ENCODE measurements at regions not wholly inside any gene's neighbourhood (a gene's known extent, or its start where the extent isn't known, plus 50 kb on each side); places are given as distances from the start of the nearest gene placed in this dataset.

DNA sequence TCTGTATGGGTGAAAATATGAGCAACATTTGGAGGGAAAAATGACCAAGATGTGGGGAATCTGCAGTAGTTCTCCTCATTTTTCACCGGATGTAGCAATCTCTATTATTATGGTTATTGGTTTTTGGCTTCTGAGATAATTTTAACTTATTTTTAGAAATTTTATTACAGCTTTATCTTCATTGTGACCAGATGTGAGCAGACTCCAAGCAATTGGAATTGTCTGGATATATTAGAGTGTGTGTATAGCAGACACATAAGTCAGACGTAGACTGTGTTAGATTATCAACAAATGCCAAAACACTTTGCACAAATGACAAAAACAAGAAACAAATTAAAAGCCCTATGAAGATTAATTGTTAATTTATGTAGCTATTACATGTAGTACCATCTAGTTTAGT, 249.1 kb downstream of the DNAJB9 start:
- TF ChIP-seq POLR2A (IDR thresholded peaks at IDR 0.05) (no peak), CTCF (IDR thresholded peaks at IDR 0.05) (no peak)

All from body of pancreas (tissue), 4 donors.